ENCODE measurements at regions not wholly inside any gene's neighbourhood (a gene's known extent, or its start where the extent isn't known, plus 50 kb on each side); places are given as distances from the start of the nearest gene placed in this dataset.

DNA sequence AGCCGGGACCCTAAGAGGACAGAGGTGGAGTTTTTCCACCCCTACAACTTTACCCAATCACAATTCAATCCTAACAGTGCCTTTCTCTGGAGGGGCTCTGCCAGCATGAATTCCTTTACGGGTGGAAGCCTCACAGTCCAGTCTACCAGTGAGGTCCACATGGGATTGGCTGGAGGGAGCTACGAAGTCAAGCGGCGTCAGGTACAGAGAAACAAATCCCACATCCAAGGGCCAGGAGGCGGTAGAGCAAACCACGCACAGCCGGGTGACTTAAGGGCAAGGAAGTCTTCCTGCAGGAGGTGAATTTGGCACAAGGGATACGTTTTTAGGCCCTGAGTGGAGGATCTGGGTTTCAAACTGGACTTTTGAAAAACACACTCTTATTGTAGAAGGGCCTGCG lies 199.6 kb downstream of the UQCRFS1 start:
- POLR2A ChIA-PET (ENCODE audit: unreplicated experiment) = no interaction called here
- CTCF ChIA-PET = no interaction called here
- no peak overlapping the region for H3K27ac ChIP-seq
- H3F3A ChIP-seq (ENCODE audit: insufficient read depth, low read depth) = no peaks in the 10 kb centered on the region
- H3K79me2 ChIP-seq (ENCODE audit: low read depth) = no peaks in the 10 kb centered on the region
- H3K4me3 ChIP-seq = no peak overlapping the region
- no peaks in the 10 kb centered on the region for H4K20me1 ChIP-seq (ENCODE audit: insufficient read depth)
- H2AFZ ChIP-seq = no peak overlapping the region
- TF ChIP-seq EZH2 (IDR thresholded peaks at IDR 0.05; ENCODE audit: low read depth) = no peak
- TF ChIP-seq, protein P1, sequence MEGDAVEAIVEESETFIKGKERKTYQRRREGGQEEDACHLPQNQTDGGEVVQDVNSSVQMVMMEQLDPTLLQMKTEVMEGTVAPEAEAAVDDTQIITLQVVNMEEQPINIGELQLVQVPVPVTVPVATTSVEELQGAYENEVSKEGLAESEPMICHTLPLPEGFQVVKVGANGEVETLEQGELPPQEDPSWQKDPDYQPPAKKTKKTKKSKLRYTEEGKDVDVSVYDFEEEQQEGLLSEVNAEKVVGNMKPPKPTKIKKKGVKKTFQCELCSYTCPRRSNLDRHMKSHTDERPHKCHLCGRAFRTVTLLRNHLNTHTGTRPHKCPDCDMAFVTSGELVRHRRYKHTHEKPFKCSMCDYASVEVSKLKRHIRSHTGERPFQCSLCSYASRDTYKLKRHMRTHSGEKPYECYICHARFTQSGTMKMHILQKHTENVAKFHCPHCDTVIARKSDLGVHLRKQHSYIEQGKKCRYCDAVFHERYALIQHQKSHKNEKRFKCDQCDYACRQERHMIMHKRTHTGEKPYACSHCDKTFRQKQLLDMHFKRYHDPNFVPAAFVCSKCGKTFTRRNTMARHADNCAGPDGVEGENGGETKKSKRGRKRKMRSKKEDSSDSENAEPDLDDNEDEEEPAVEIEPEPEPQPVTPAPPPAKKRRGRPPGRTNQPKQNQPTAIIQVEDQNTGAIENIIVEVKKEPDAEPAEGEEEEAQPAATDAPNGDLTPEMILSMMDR (conservative IDR thresholded peaks at IDR 0.05) = no peak
- intact Hi-C loops (cut with micrococcal nuclease; ENCODE audit: unreplicated experiment) = no loop called here
- H3K27me3 ChIP-seq (ENCODE audit: insufficient read depth, low read depth) = peaks cover 81% of the 10 kb centered on the region
- DNase-seq = no peak
- H3K4me2 ChIP-seq = no peak overlapping the region
- H3K4me1 ChIP-seq (replicated peaks; ENCODE audit: insufficient read depth) = no peaks in the 10 kb centered on the region
- H3K9me3 ChIP-seq (ENCODE audit: insufficient read depth, low read depth) = no peaks in the 10 kb centered on the region
- no peaks in the 10 kb centered on the region for H3K9me2 ChIP-seq (ENCODE audit: insufficient read depth)
- H3K36me3 ChIP-seq (ENCODE audit: low read depth) = no peaks in the 10 kb centered on the region
- BruUV-seq (replicated peaks) = no TSS peak

DNA sequence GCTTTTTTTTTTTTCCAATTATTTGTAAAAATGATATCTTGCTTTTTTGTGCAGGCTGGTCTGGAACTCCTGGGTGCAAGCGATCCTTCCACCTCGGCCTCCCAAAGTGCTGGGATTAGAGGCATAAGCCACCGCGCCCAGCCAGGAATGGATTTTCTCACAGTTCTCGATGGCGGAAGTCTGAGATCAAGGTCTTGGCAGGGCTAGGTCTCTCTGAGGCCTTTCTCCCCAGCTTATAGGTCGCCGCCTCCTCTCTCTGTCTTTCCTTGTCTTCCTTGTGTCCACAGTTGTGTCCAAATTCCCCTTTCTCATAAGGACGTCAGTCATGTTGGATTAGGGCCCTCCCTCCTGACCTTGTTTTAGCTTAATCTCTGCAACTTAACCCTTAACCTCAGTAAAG lies 200.5 kb downstream of the UQCRFS1 start:
- H3K9me3 ChIP-seq (ENCODE audit: insufficient read depth, low read depth) = no peaks in the 10 kb centered on the region
- CTCF ChIA-PET = no interaction called here

DNA sequence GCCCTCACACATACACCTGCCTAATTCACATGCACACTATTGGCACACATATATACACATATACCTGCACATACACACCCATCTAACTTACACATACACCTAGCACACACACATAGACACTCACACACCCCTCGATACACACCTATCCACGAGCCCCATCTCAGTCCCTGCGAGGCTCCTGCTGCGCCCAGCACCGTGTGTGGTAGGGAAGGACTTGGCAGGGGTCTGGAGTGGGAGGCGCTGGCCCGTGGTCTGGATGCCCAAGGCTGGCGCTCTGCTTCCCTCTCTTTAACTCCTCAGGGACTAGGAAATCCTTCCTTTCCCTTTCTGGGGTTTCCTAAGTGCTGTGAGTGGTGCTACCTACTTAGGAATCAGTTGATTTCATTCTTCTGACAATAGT lies 202.7 kb downstream of the UQCRFS1 start:
- CTCF ChIA-PET = no interaction called here
- no peak overlapping the region for H3K4me3 ChIP-seq
- POLR2A ChIA-PET (ENCODE audit: unreplicated experiment) = interaction anchor here (0.5 kb wide), 1 partner anchor 94 kb away, joined by 6 read pairs; no protein-coding TSS in a partner anchor

More for the DNA sequence above, 200.5 kb downstream of the UQCRFS1 start:
- H3K4me2 ChIP-seq = no peak overlapping the region
- H3K27me3 ChIP-seq (ENCODE audit: insufficient read depth, low read depth) = peaks cover 80% of the 10 kb centered on the region
- no TSS peak for BruUV-seq (replicated peaks)
- TF ChIP-seq, protein P1 (conservative IDR thresholded peaks at IDR 0.05) = no peak
- no peak for TF ChIP-seq EZH2 (IDR thresholded peaks at IDR 0.05; ENCODE audit: low read depth)
- DNase-seq = no peak
- no peak overlapping the region for H2AFZ ChIP-seq
- no peaks in the 10 kb centered on the region for H4K20me1 ChIP-seq (ENCODE audit: insufficient read depth)
- POLR2A ChIA-PET (ENCODE audit: unreplicated experiment) = no interaction called here
- no peaks in the 10 kb centered on the region for H3K9me2 ChIP-seq (ENCODE audit: insufficient read depth)
- H3K79me2 ChIP-seq (ENCODE audit: low read depth) = no peaks in the 10 kb centered on the region
- no peaks in the 10 kb centered on the region for H3K36me3 ChIP-seq (ENCODE audit: low read depth)
- intact Hi-C loops (cut with micrococcal nuclease; ENCODE audit: unreplicated experiment) = no loop called here
- no peak overlapping the region for H3K27ac ChIP-seq
- no peaks in the 10 kb centered on the region for H3F3A ChIP-seq (ENCODE audit: insufficient read depth, low read depth)
- H3K4me1 ChIP-seq (replicated peaks; ENCODE audit: insufficient read depth) = no peaks in the 10 kb centered on the region
- no peak overlapping the region for H3K4me3 ChIP-seq

More for the DNA sequence above, 202.7 kb downstream of the UQCRFS1 start:
- no peaks in the 10 kb centered on the region for H3K36me3 ChIP-seq (ENCODE audit: low read depth)
- no peak overlapping the region for H3K27ac ChIP-seq
- no peak for DNase-seq
- H3K4me1 ChIP-seq (replicated peaks; ENCODE audit: insufficient read depth) = no peaks in the 10 kb centered on the region
- H3K27me3 ChIP-seq (ENCODE audit: insufficient read depth, low read depth) = peaks cover 91% of the 10 kb centered on the region
- H4K20me1 ChIP-seq (ENCODE audit: insufficient read depth) = no peaks in the 10 kb centered on the region
- intact Hi-C loops (cut with micrococcal nuclease; ENCODE audit: unreplicated experiment) = no loop called here
- H3K79me2 ChIP-seq (ENCODE audit: low read depth) = no peaks in the 10 kb centered on the region
- no peaks in the 10 kb centered on the region for H3K9me3 ChIP-seq (ENCODE audit: insufficient read depth, low read depth)
- no peaks in the 10 kb centered on the region for H3K9me2 ChIP-seq (ENCODE audit: insufficient read depth)
- no peaks in the 10 kb centered on the region for H3F3A ChIP-seq (ENCODE audit: insufficient read depth, low read depth)
- no peak overlapping the region for H2AFZ ChIP-seq
- no peak overlapping the region for H3K4me2 ChIP-seq
- no TSS peak for BruUV-seq (replicated peaks)
- TF ChIP-seq, protein P1 (conservative IDR thresholded peaks at IDR 0.05) = no peak

Measured in PC-9 (cell line).